Nephron (organoid): ENCODE measurements at regions not wholly inside any gene's neighbourhood (a gene's known extent, or its start where the extent isn't known, plus 50 kb on each side); places are given as distances from the start of the nearest gene placed in this dataset.

Experiments
- H3K27ac Mint-ChIP-seq, 3 experiments: 2 replicates each; pipeline ENCODE4 v1.8.0; 2020; ENCODE audit warnings: mixed read lengths in 3 of 3, mild to moderate bottlenecking in 2 of 3, moderate library complexity in 1 of 3
- H3K27me3 Mint-ChIP-seq: 2 replicates; pipeline ENCODE4 v1.8.0; 2021; ENCODE audit warnings: low read depth, mild to moderate bottlenecking, moderate library complexity, mixed read lengths
- H3K36me3 Mint-ChIP-seq: 2 replicates; pipeline ENCODE4 v1.8.0; 2020; ENCODE audit warnings: low read depth, mixed read lengths
- H3K4me1 Mint-ChIP-seq: 2 replicates; pipeline ENCODE4 v1.8.0; 2020; ENCODE audit warnings: mixed read lengths
- H3K4me3 Mint-ChIP-seq, 3 experiments: 2 replicates each; pipeline ENCODE4 v1.8.0; 2020; ENCODE audit warnings: mild to moderate bottlenecking in 3 of 3, mixed read lengths in 3 of 3, moderate library complexity in 2 of 3
- H3K9me3 Mint-ChIP-seq: 2 replicates; pipeline ENCODE4 v1.8.0; 2020; ENCODE audit warnings: mixed read lengths
- CTCF ChIP-seq, 3 experiments: fragments of 200-600 bp; sonication (generic); IDR thresholded peaks; one replicate each; pipeline ENCODE4 v1.5.0; 2021; ENCODE audit warnings: antibody characterized with exemption in 3 of 3; ENCODE audit not compliant: unreplicated experiment in 3 of 3

- Mint-ChIP-seq H3K4me3 (no peak overlapping the region), H3K4me1 (no peaks in the 10 kb centered on the region), H3K27me3 (peaks cover 3% of the 10 kb centered on the region), H3K9me3 (peaks cover 2% of the 10 kb centered on the region), H3K36me3 (no peaks in the 10 kb centered on the region), H3K27ac (no peak overlapping the region)
- TF ChIP-seq CTCF (IDR thresholded peaks at IDR 0.05; ENCODE audit: unreplicated experiment in 3 of 3): peak; percentile 56 to 66 (median 56)
These were observed 337.5 kb downstream of the CDH9 start for GRCh38 chr5:26700759-26701384.

DNA sequence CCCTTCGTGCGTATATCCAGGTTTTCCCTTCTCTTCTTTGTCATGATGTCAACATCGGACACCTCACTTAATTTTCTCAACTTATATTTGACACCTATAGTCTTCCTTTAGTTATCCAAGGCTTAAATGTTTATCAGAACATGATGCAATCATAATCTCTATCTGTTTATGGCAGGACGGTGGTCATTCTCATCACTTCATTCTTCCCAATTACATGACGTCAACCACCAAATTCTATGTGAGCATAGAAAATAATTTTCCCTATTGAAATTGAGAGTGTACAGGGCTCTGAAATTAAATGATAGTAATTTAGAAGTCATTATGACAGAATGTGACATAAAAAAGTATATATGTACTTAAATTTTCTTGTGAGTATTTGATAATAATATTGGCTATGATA, 345.4 kb downstream of the CDH9 start:
- H3K36me3 Mint-ChIP-seq: no peaks in the 10 kb centered on the region
- H3K4me3 Mint-ChIP-seq: no peak overlapping the region
- H3K27ac Mint-ChIP-seq: no peak overlapping the region
- no peaks in the 10 kb centered on the region for H3K9me3 Mint-ChIP-seq
- H3K4me1 Mint-ChIP-seq: no peaks in the 10 kb centered on the region
- no peak for TF ChIP-seq CTCF (IDR thresholded peaks at IDR 0.05; ENCODE audit: unreplicated experiment in 3 of 3)
- no peaks in the 10 kb centered on the region for H3K27me3 Mint-ChIP-seq

- no peak overlapping the region for H3K27ac Mint-ChIP-seq
- no peaks in the 10 kb centered on the region for H3K4me1 Mint-ChIP-seq
- H3K9me3 Mint-ChIP-seq: no peaks in the 10 kb centered on the region
- TF ChIP-seq CTCF (IDR thresholded peaks at IDR 0.05; ENCODE audit: unreplicated experiment in 3 of 3): no peak
- H3K36me3 Mint-ChIP-seq: no peaks in the 10 kb centered on the region
- no peaks in the 10 kb centered on the region for H3K27me3 Mint-ChIP-seq
- H3K4me3 Mint-ChIP-seq: no peak overlapping the region
These were observed 346.9 kb downstream of the CDH9 start for GRCh38 chr5:26691486-26691885.

- H3K27me3 Mint-ChIP-seq: no peaks in the 10 kb centered on the region
- H3K36me3 Mint-ChIP-seq: no peaks in the 10 kb centered on the region
- H3K27ac Mint-ChIP-seq: no peak overlapping the region
- no peak overlapping the region for H3K4me3 Mint-ChIP-seq
- no peaks in the 10 kb centered on the region for H3K4me1 Mint-ChIP-seq
- TF ChIP-seq CTCF (IDR thresholded peaks at IDR 0.05; ENCODE audit: unreplicated experiment in 3 of 3): no peak
- no peaks in the 10 kb centered on the region for H3K9me3 Mint-ChIP-seq
These were observed 347.9 kb downstream of the CDH9 start for GRCh38 chr5:26690511-26690910.

- Mint-ChIP-seq H3K27ac (no peak overlapping the region), H3K27me3 (no peaks in the 10 kb centered on the region), H3K4me1 (no peaks in the 10 kb centered on the region), H3K36me3 (no peaks in the 10 kb centered on the region), H3K4me3 (no peak overlapping the region), H3K9me3 (peaks cover 5% of the 10 kb centered on the region)
- no peak for TF ChIP-seq CTCF (IDR thresholded peaks at IDR 0.05; ENCODE audit: unreplicated experiment in 3 of 3)
These were observed 356.5 kb downstream of the CDH9 start for GRCh38 chr5:26681861-26682260.

- no peak for TF ChIP-seq CTCF (IDR thresholded peaks at IDR 0.05; ENCODE audit: unreplicated experiment in 3 of 3)
- Mint-ChIP-seq H3K4me3 (no peak overlapping the region), H3K27me3 (no peaks in the 10 kb centered on the region), H3K4me1 (no peaks in the 10 kb centered on the region), H3K36me3 (no peaks in the 10 kb centered on the region), H3K9me3 (no peaks in the 10 kb centered on the region), H3K27ac (no peak overlapping the region)
These were observed 363.5 kb downstream of the CDH9 start for GRCh38 chr5:26674846-26675245.
